Thoracic aorta (tissue), 2 donors: ENCODE measurements at regions not wholly inside any gene's neighbourhood (a gene's known extent, or its start where the extent isn't known, plus 50 kb on each side); places are given as distances from the start of the nearest gene placed in this dataset.

Experiments
- ATAC-seq: fragments of 150-250 bp; one replicate; pipeline ENCODE4 v1.8.0; 2017; ENCODE audit warnings: low read depth; ENCODE audit not compliant: insufficient number of reproducible peaks, low FRiP score
- DNase-seq: peaks from one replicate; pipeline ENCODE4 v3.0.0-alpha.2; 2020; ENCODE audit warnings: low spot score
- H3K27ac ChIP-seq, 2 donors: fragments of 200-600 bp; sonication (generic); 1 replicate in 1 of 2; 2 replicates in 1 of 2; pipeline ENCODE4 v1.5.1; 2016; ENCODE audit warnings: mild to moderate bottlenecking in 2 of 2, moderate library complexity in 2 of 2
- H3K27me3 ChIP-seq: fragments of 200-600 bp; sonication (generic); replicated peaks from 2 replicates; pipeline ENCODE4 v1.6.0; 2016; ENCODE audit warnings: mild to moderate bottlenecking; ENCODE audit not compliant: insufficient read depth
- H3K36me3 ChIP-seq: fragments of 200-600 bp; sonication (generic); one replicate; pipeline ENCODE4 v1.5.1; 2016
- H3K4me1 ChIP-seq, 2 donors: fragments of 200-600 bp; sonication (generic); 1 replicate in 1 of 2; 2 replicates in 1 of 2; pipeline versions ENCODE4 v1.5.1 to v1.6.0; 2016; ENCODE audit warnings: low read depth in 2 of 2, mild to moderate bottlenecking in 1 of 2; ENCODE audit not compliant: control insufficient read depth in 1 of 2
- H3K4me3 ChIP-seq: fragments of 200-600 bp; sonication (generic); 2 replicates; pipeline ENCODE4 v1.5.1; 2016; ENCODE audit warnings: mild to moderate bottlenecking
- H3K9me3 ChIP-seq: fragments of 200-600 bp; sonication (generic); 2 replicates; pipeline ENCODE4 v1.5.1; 2016
- CTCF ChIP-seq: fragments of 200-600 bp; sonication (generic); IDR thresholded peaks from one replicate; pipeline ENCODE4 v1.5.1; 2019; ENCODE audit warnings: antibody characterized with exemption

DNA sequence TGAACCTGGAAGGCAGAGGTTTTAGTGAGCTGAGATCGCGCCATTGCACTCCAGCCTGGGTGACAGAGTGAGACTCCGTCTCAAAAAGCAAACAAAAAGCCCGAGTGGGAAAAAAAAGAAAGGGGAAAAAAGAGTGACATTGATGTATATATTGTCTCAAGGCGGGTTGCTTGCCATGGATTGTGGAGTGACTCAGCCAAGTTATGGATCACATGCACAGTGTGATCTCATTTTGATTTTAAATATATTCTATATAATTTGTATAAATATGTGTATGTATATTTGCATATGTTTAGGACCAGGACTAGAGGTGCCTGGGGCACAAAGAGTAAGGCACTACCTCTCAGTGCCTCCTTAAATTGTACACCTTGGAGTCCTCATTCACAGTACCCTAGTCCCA is 116.2 kb upstream of the RASSF8 start:
- H3K27me3 ChIP-seq = no peaks in the 10 kb centered on the region
- H3K36me3 ChIP-seq = no peaks in the 10 kb centered on the region
- ATAC-seq = no peak

GRCh38 chr12:25843976-25844375 is 114.5 kb upstream of the RASSF8 start:
- no peak for ATAC-seq
- H3K4me1 ChIP-seq = peaks cover 0 to 11% of the 10 kb centered on the region in 2 donors

More for the DNA sequence above, 116.2 kb upstream of the RASSF8 start:
- H3K4me3 ChIP-seq = no peak overlapping the region
- H3K27ac ChIP-seq = no peak overlapping the region
- no peak for TF ChIP-seq CTCF
- H3K9me3 ChIP-seq = no peaks in the 10 kb centered on the region
- peaks cover 0 to 11% of the 10 kb centered on the region in 2 donors for H3K4me1 ChIP-seq
- no peak for DNase-seq

GRCh38 chr12:25845415-25845814 is 113.1 kb upstream of the RASSF8 start:
- H3K27me3 ChIP-seq = no peaks in the 10 kb centered on the region
- ATAC-seq (no peak), DNase-seq (no peak)
- TF ChIP-seq CTCF = no peak
- no peaks in the 10 kb centered on the region for H3K9me3 ChIP-seq
- H3K36me3 ChIP-seq = no peaks in the 10 kb centered on the region
- H3K27ac ChIP-seq = no peak overlapping the region
- H3K4me1 ChIP-seq = peaks cover 0 to 9% of the 10 kb centered on the region in 2 donors
- no peak overlapping the region for H3K4me3 ChIP-seq

More at GRCh38 chr12:25843976-25844375, 114.5 kb upstream of the RASSF8 start:
- no peaks in the 10 kb centered on the region for H3K27me3 ChIP-seq
- H3K36me3 ChIP-seq = no peaks in the 10 kb centered on the region
- no peaks in the 10 kb centered on the region for H3K9me3 ChIP-seq
- TF ChIP-seq CTCF = no peak
- DNase-seq = no peak
- no peak overlapping the region for H3K27ac ChIP-seq
- no peak overlapping the region for H3K4me3 ChIP-seq

DNA sequence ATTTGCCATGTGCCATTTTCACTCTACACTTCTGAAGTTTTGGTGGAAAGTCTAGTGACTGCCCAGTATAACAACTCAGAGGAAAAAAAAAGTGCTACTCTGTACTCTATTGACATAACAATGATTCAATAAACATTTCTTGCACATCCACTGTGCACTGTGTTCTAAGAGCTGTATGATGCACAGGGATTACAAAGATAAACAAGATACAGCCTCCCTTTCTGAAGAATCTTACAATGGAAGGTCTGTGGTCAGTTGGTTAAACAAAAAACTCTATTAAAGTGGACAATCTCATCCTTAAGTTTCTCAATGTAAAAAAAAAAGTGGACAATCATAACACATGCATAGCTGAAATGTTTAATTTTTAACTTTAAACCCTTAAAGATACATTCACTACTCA is 105.7 kb upstream of the RASSF8 start:
- Histone ChIP-seq H3K9me3 (no peaks in the 10 kb centered on the region), H3K4me3 (no peak overlapping the region), H3K27ac (no peak overlapping the region), H3K27me3 (no peaks in the 10 kb centered on the region), H3K36me3 (no peaks in the 10 kb centered on the region), H3K4me1 (no peaks in the 10 kb centered on the region)
- TF ChIP-seq CTCF = no peak
- ATAC-seq = no peak
- no peak for DNase-seq

- Histone ChIP-seq H3K27me3 (no peaks in the 10 kb centered on the region), H3K27ac (no peak overlapping the region), H3K4me1 (no peaks in the 10 kb centered on the region), H3K9me3 (no peaks in the 10 kb centered on the region), H3K4me3 (no peak overlapping the region), H3K36me3 (no peaks in the 10 kb centered on the region)
- DNase-seq (no peak), ATAC-seq (no peak)
- no peak for TF ChIP-seq CTCF
These were observed 105.0 kb upstream of the RASSF8 start for GRCh38 chr12:25853316-25854095.
